ENCODE measurements at regions not wholly inside any gene's neighbourhood (a gene's known extent, or its start where the extent isn't known, plus 50 kb on each side); places are given as distances from the start of the nearest gene placed in this dataset.

DNA sequence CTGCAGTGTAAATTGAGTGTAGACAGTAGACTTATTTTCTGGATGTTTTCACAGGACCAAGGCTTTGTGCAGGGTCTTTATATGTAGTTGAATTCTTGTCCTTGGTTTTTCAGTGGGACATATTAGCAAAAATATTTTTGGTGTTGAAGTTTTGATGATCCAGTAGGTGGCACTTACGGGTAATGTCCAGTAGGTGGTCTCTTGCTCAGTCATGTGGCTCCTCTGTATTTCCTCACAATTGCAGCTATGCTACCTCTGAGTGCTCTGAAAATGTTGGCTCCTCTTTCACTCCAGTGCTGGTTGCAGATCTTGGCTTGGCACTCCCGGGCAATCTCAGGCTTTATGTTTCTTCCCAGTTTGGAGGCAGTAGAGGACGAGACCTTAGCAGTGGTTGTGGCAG is 419.8 kb upstream of the AMOT start:
- ChIA-PET CTCF (ENCODE audit: low intra/inter-chr PET ratio, low total read pairs) (no interaction called here), POLR2A (no interaction called here)
- FAIRE-seq (peak; percentile 73), DNase-seq (ENCODE audit: low spot score) (peak; percentile 1), ATAC-seq (peak; percentile 53; the same call in 2 of the 3 replicates)
- Histone ChIP-seq H3K9ac (ENCODE audit: insufficient read depth, low read depth, low read length) (no peak overlapping the region), H3K9me3 (ENCODE audit: low read length) (no peaks in the 10 kb centered on the region), H2AFZ (ENCODE audit: low read length) (no peak overlapping the region), H3K4me2 (ENCODE audit: low read depth, low read length) (no peak overlapping the region), H3K36me3 (replicated peaks in 1 of 2; ENCODE audit: control insufficient read depth in 1 of 2, insufficient read depth in 2 of 2, low read length in 2 of 2) (no peaks in the 10 kb centered on the region), H3K27me3 (ENCODE audit: control insufficient read depth in 1 of 2, insufficient read depth in 2 of 2, low read length in 2 of 2) (no peaks in the 10 kb centered on the region), H3K4me3 (replicated peaks in 1 of 3; ENCODE audit: insufficient read depth in 1 of 3, low read depth in 2 of 3, low read length in 3 of 3) (no peak overlapping the region), H3K4me1 (ENCODE audit: insufficient read depth, low read length) (no peaks in the 10 kb centered on the region), H4K20me1 (ENCODE audit: insufficient read depth, low read length) (no peaks in the 10 kb centered on the region), H3K79me2 (ENCODE audit: insufficient read depth, low read length) (no peaks in the 10 kb centered on the region), H3K27ac (ENCODE audit: extremely low read length, insufficient read depth, low read length) (no peak overlapping the region)
- BruUV-seq (replicated peaks), result no TSS peak
- in situ Hi-C loops (cut with HindIII; ENCODE audit: extremely low pct_ligation_motif_present, low pct_unique_long_range_greater_than_20kb) (no loop called here), intact Hi-C loops (cut with micrococcal nuclease; ENCODE audit: unreplicated experiment) (no loop called here)
- TF ChIP-seq RBAK (CRISPR knock-in tag; IDR thresholded peaks at IDR 0.05), result no peak
- TF ChIP-seq ZNF816 (CRISPR knock-in tag; IDR thresholded peaks at IDR 0.05; ENCODE audit: borderline replicate concordance), result no peak
- TF ChIP-seq SMC3 (IDR thresholded peaks at IDR 0.05; ENCODE audit: low read length), result peak; percentile 35; the same call in 1 of the 2 replicates
- no peak for TF ChIP-seq PAX8 (CRISPR knock-in tag; IDR thresholded peaks at IDR 0.05; ENCODE audit: borderline replicate concordance)
- TF ChIP-seq STAG1 (CRISPR knock-in tag; IDR thresholded peaks at IDR 0.05), result peak; percentile 41
- no peak for TF ChIP-seq RARG (CRISPR knock-in tag; IDR thresholded peaks at IDR 0.05; ENCODE audit: low read depth)
- WGBS (ENCODE audit: low lambda C conversion rate), result 0% methylated on average over 1 of the region's 3 CpGs

DNA sequence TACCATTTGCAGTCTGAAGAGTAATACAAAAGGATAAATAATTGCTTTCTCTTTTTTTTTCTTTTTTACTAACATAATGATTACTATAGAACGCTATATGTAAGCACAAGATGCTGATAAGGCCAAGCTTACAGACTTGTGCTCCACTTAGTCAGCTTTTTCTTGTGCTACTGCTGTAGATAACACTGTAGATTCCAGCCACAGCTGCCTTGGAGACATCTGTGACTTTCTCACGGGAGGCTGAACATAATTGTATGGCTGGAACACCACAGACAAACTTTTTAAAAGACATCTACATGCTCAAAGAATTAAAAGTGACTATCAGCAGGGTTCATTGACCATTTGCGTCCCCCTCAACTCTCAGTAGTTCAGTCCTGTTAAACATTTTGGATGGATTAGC is 381.7 kb upstream of the AMOT start:
- Histone ChIP-seq H3K4me2 (ENCODE audit: low read depth, low read length) (no peak overlapping the region), H3K27me3 (ENCODE audit: control insufficient read depth in 1 of 2, insufficient read depth in 2 of 2, low read length in 2 of 2) (no peaks in the 10 kb centered on the region), H3K27ac (ENCODE audit: extremely low read length, insufficient read depth, low read length) (no peak overlapping the region), H3K4me1 (ENCODE audit: insufficient read depth, low read length) (no peaks in the 10 kb centered on the region), H3K36me3 (replicated peaks in 1 of 2; ENCODE audit: control insufficient read depth in 1 of 2, insufficient read depth in 2 of 2, low read length in 2 of 2) (no peaks in the 10 kb centered on the region), H3K9ac (ENCODE audit: insufficient read depth, low read depth, low read length) (no peak overlapping the region), H2AFZ (ENCODE audit: low read length) (no peak overlapping the region), H3K79me2 (ENCODE audit: insufficient read depth, low read length) (no peaks in the 10 kb centered on the region), H3K9me3 (ENCODE audit: low read length) (no peaks in the 10 kb centered on the region), H3K4me3 (replicated peaks in 1 of 3; ENCODE audit: insufficient read depth in 1 of 3, low read depth in 2 of 3, low read length in 3 of 3) (no peak overlapping the region), H4K20me1 (ENCODE audit: insufficient read depth, low read length) (no peaks in the 10 kb centered on the region)
- FAIRE-seq (no peak), ATAC-seq (no peak), DNase-seq (ENCODE audit: low spot score) (no peak)
- TF ChIP-seq ZBTB34 (CRISPR knock-in tag; IDR thresholded peaks at IDR 0.05) (no peak), ZC3H13 (CRISPR knock-in tag; IDR thresholded peaks at IDR 0.05) (no peak), ZNF564 (CRISPR knock-in tag; IDR thresholded peaks at IDR 0.05) (no peak), TBP (CRISPR knock-in tag; IDR thresholded peaks at IDR 0.05) (no peak), SAFB2 (CRISPR knock-in tag; IDR thresholded peaks at IDR 0.05; ENCODE audit: borderline replicate concordance, low read depth) (no peak)
- TF ChIP-seq, protein P1, sequence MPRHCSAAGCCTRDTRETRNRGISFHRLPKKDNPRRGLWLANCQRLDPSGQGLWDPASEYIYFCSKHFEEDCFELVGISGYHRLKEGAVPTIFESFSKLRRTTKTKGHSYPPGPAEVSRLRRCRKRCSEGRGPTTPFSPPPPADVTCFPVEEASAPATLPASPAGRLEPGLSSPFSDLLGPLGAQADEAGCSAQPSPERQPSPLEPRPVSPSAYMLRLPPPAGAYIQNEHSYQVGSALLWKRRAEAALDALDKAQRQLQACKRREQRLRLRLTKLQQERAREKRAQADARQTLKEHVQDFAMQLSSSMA (CRISPR knock-in tag; IDR thresholded peaks at IDR 0.05), result no peak
- 33% methylated on average over 3 of the region's 3 CpGs for WGBS (ENCODE audit: low lambda C conversion rate)
- ChIA-PET CTCF (ENCODE audit: low intra/inter-chr PET ratio, low total read pairs) (no interaction called here), POLR2A (no interaction called here)
- intact Hi-C loops (cut with micrococcal nuclease; ENCODE audit: unreplicated experiment) (no loop called here), in situ Hi-C loops (cut with HindIII; ENCODE audit: extremely low pct_ligation_motif_present, low pct_unique_long_range_greater_than_20kb) (no loop called here)
- BruUV-seq (replicated peaks), result no TSS peak
